GM18505 (cell line): ENCODE measurements at regions not wholly inside any gene's neighbourhood (a gene's known extent, or its start where the extent isn't known, plus 50 kb on each side); places are given as distances from the start of the nearest gene placed in this dataset.
"Not testable (repeated sequence)": the region's sequence is repeated elsewhere in the genome, so short reads cannot be mapped to it uniquely, and the experiment has no call there.

Experiments used
- ATAC-seq: cut with Tn5 transposase; IDR thresholded peaks from one replicate; pipeline ENCODE4 v1.9.1; 2021; ENCODE audit not compliant: unreplicated experiment
- POLR2A ChIP-seq: IDR thresholded peaks from 4 replicates; pipeline ENCODE4 v1.6.1; 2011; ENCODE audit warnings: borderline replicate concordance; ENCODE audit not compliant: insufficient read depth, insufficient read length; ENCODE audit errors: extremely low read depth

- no peak for TF ChIP-seq POLR2A
- ATAC-seq = no peak
Observed at GRCh38 chr13:80502359-80502758, 161.4 kb upstream of the SPRY2 start.

- no peak for TF ChIP-seq POLR2A
- ATAC-seq = no peak
Observed at GRCh38 chr13:80501556-80501955, 160.6 kb upstream of the SPRY2 start.

DNA sequence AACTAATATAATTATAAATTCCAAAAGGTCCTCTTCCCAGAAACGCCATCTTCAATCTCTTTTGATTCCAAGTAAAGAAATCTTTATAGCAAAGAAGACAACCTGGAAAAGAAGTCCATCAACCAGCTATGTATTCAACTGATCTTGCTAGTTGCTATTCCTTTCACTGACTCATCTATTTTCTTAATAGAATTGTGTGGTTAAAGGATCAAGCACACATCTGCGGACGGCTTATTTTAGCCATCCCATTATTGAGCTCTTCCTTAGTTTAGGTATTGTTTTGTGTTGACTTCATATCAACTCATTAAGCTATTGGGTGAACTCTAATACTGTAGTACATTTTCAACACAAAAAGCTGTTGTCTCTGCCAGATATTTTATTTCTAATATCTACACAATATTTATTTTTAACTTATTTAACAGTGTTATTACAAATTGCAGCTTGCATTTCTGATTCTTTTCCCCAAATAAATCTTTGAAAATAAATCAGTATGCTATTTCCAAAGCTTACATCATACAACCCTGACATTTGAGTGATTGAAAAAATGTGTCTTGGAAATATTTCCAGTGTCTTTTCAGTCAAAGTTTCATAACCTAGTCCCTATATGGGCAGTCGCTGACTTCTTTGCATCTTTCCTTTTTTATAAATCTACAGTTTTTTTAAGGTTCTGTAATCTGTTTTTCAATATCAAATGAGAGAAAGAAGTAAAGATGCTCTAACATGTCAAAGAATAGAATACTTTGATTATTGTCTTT lies 158.8 kb upstream of the SPRY2 start:
- no peak for ATAC-seq
- TF ChIP-seq POLR2A = no peak

DNA sequence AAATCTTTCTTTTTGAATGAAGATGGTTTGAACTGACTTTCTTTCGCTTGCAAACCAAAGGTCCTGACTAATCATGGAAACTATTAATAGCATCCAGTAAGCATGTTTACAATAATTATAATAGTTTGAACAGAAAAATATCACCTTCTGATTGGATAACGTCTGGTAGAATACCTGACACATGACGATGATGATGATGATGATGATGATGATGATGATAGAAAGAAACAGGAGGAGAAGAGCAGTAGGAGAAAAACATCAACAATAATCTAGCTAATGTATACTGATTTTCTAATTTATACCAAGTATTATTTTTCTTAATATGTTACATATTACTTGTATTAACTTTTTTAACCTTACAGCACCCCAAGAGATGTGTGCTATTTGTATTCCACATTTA lies 157.5 kb upstream of the SPRY2 start:
- TF ChIP-seq POLR2A = no peak
- ATAC-seq = no peak

- no peak for ATAC-seq
- no peak for TF ChIP-seq POLR2A
Observed at GRCh38 chr13:80497978-80498377, 157.1 kb upstream of the SPRY2 start.

DNA sequence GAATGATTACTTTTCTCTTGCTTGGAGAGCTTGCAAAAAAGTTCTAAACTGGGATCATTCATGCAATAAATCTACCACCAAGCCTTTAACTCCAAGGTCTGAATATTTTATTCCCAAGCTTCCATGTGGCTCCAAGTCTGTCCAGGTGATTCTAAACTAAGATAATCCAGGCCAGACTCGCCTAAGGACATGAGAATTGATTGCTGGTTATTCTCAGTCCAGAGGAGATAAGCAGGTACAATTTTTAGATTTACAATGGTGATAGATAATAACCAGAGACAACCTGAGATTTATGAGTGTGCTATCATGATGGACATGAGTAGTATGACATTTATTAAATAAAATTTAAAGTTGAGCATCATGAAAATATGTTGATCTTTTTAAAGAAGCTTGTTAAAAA lies 156.5 kb upstream of the SPRY2 start:
- ATAC-seq = no peak
- TF ChIP-seq POLR2A = no peak

- no peak for ATAC-seq
- no peak for TF ChIP-seq POLR2A
Observed at GRCh38 chr13:80496721-80497397, 155.9 kb upstream of the SPRY2 start.

DNA sequence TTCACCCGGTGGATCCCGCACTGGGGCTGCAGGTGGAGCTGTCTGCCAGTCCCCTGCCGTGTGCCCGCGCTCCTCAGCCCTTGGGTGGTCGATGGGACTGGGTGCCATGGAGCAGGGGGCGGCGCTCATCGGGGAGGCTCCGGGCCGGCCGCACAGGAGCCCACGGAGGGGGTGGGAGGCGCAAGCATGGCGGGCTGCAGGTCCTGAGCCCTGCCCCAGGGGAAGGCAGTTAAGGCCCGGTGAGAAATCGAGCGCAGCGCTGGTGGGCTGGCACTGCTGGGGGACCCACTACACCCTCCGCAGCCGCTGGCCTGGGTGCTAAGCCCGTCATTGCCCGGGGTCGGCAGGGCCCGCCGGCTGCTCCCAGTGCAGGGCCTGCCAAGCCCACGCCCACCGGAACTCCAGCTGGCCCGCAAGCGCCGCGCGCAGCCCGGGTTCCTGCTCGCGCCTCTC lies 149.6 kb upstream of the SPRY2 start:
- not testable (repeated sequence) for ATAC-seq

DNA sequence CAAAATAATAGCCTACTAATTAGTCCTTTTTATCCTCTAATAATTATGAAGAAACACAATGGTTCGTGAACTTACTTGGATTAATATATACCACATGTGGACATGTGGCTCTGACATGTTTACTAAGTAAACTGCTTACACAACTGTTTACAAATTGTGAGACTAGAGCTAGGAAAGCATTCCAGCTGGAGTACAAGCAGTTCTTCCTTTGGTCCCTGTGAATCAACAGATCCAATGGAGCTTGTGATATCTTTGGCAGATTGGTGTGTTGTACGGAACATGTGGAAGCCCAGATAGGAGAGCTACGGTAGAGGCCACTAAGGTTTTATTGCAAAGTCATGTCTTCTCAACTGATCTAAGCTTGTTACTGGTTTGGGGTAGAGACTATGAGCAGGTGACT lies 145.5 kb upstream of the SPRY2 start:
- no peak for TF ChIP-seq POLR2A
- ATAC-seq = no peak

DNA sequence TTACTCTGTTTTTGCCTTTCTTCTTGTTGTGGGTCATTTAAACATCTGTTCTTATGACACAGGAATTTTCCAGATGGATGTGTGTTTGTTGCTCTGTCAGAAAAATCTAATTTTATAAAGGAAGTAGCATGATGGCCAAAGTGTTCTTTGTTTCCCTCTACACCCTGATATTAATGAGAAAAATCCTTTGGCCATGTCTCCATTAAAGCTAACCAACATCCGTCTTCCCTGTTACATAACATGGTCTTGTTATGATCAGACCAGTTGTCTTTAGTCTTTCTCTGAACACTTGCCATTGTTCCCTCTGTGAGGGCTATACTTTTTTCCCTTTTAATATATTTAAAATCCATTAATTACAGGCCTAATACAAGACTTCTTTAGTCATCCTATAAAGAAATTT lies 142.2 kb upstream of the SPRY2 start:
- no peak for ATAC-seq
- no peak for TF ChIP-seq POLR2A

GRCh38 chr13:80481588-80481987 lies 140.7 kb upstream of the SPRY2 start:
- no peak for TF ChIP-seq POLR2A
- no peak for ATAC-seq

- ATAC-seq = no peak
- no peak for TF ChIP-seq POLR2A
Observed at GRCh38 chr13:80477661-80478443, 136.9 kb upstream of the SPRY2 start.

GRCh38 chr13:80476953-80477352 lies 136.0 kb upstream of the SPRY2 start:
- no peak for TF ChIP-seq POLR2A
- no peak for ATAC-seq

GRCh38 chr13:80475718-80476117 lies 134.8 kb upstream of the SPRY2 start:
- TF ChIP-seq POLR2A = no peak
- ATAC-seq = no peak
